Activated naive CD8-positive, alpha-beta T cell treated with anti-CD3 and anti-CD28 coated beads, Interleukin-2, amount 10 ng/mL, durations not matched to agents 7 days and 5 days (primary cell): ENCODE measurements at regions not wholly inside any gene's neighbourhood (a gene's known extent, or its start where the extent isn't known, plus 50 kb on each side); places are given as distances from the start of the nearest gene placed in this dataset.
"Not testable (repeated sequence)": the region's sequence is repeated elsewhere in the genome, so short reads cannot be mapped to it uniquely, and the experiment has no call there.

Experiments
- ATAC-seq: fragments of 150-1000 bp; cut with Tn5 transposase; one replicate; pipeline ENCODE4 v1.10.0; 2021; ENCODE audit warnings: low read depth, moderate library complexity
- POLR2A ChIA-PET: fragments of 350-600 bp; sonication (Branson Sonifier 250); formaldehyde crosslinking; loops from one replicate; lab custom pipeline; 2021; ENCODE audit warnings: antibody characterized with exemption; lab: Charles Lee
- DNase-seq: peaks from one replicate; pipeline ENCODE4 v3.0.0; 2021
- H3K27ac Mint-ChIP-seq: one replicate; pipeline ENCODE4 v1.8.0; 2022; ENCODE audit warnings: mild to moderate bottlenecking, mixed read lengths
- H3K27me3 Mint-ChIP-seq: one replicate; pipeline ENCODE4 v1.8.0; 2022; ENCODE audit warnings: mild to moderate bottlenecking, moderate library complexity, mixed read lengths
- H3K36me3 Mint-ChIP-seq: one replicate; pipeline ENCODE4 v1.8.0; 2021; ENCODE audit warnings: mild to moderate bottlenecking, mixed read lengths
- H3K4me1 Mint-ChIP-seq: one replicate; pipeline ENCODE4 v1.8.0; 2021; ENCODE audit warnings: mixed read lengths
- H3K4me3 Mint-ChIP-seq: one replicate; pipeline ENCODE4 v1.8.0; 2022; ENCODE audit warnings: mild to moderate bottlenecking, moderate library complexity, mixed read lengths
- H3K9me3 Mint-ChIP-seq: one replicate; pipeline ENCODE4 v1.8.0; 2021; ENCODE audit warnings: mixed read lengths

GRCh38 chr2:91476244-91476935 is 2784.9 kb downstream of the RPIA start:
- H3K9me3 Mint-ChIP-seq, POLR2A ChIA-PET, H3K36me3 Mint-ChIP-seq, H3K4me1 Mint-ChIP-seq, ATAC-seq, DNase-seq: not testable (repeated sequence)
- peak overlapping the region; percentile 96 for H3K27ac Mint-ChIP-seq
- peak overlapping the region; percentile 79 for H3K4me3 Mint-ChIP-seq
- H3K27me3 Mint-ChIP-seq = peaks cover 19% of the 10 kb centered on the region

GRCh38 chr2:91476936-91477246 is 2785.4 kb downstream of the RPIA start:
- not testable (repeated sequence) for H3K9me3 Mint-ChIP-seq

GRCh38 chr2:91477291-91477690 is 2785.8 kb downstream of the RPIA start:
- DNase-seq, H3K27ac Mint-ChIP-seq, H3K4me1 Mint-ChIP-seq, ATAC-seq, H3K4me3 Mint-ChIP-seq, H3K9me3 Mint-ChIP-seq, H3K36me3 Mint-ChIP-seq, POLR2A ChIA-PET: not testable (repeated sequence)
- H3K27me3 Mint-ChIP-seq = peaks cover 23% of the 10 kb centered on the region

More at GRCh38 chr2:91476936-91477246, 2785.4 kb downstream of the RPIA start:
- peak overlapping the region; percentile 79 for H3K4me3 Mint-ChIP-seq
- peak overlapping the region; percentile 96 for H3K27ac Mint-ChIP-seq
- DNase-seq, POLR2A ChIA-PET, ATAC-seq, H3K4me1 Mint-ChIP-seq, H3K36me3 Mint-ChIP-seq: not testable (repeated sequence)
- H3K27me3 Mint-ChIP-seq = peaks cover 23% of the 10 kb centered on the region

- no peak overlapping the region for H3K4me3 Mint-ChIP-seq
- DNase-seq (peak; percentile 50), ATAC-seq (no peak)
- POLR2A ChIA-PET = no interaction called here
- H3K36me3 Mint-ChIP-seq = peaks cover 4% of the 10 kb centered on the region
- peak overlapping the region; percentile 30 for H3K27ac Mint-ChIP-seq
- no peaks in the 10 kb centered on the region for H3K9me3 Mint-ChIP-seq
- H3K4me1 Mint-ChIP-seq = peaks cover 4% of the 10 kb centered on the region
- H3K27me3 Mint-ChIP-seq = peaks cover 25% of the 10 kb centered on the region
Observed at GRCh38 chr2:91477731-91478672, 2786.5 kb downstream of the RPIA start.

DNA sequence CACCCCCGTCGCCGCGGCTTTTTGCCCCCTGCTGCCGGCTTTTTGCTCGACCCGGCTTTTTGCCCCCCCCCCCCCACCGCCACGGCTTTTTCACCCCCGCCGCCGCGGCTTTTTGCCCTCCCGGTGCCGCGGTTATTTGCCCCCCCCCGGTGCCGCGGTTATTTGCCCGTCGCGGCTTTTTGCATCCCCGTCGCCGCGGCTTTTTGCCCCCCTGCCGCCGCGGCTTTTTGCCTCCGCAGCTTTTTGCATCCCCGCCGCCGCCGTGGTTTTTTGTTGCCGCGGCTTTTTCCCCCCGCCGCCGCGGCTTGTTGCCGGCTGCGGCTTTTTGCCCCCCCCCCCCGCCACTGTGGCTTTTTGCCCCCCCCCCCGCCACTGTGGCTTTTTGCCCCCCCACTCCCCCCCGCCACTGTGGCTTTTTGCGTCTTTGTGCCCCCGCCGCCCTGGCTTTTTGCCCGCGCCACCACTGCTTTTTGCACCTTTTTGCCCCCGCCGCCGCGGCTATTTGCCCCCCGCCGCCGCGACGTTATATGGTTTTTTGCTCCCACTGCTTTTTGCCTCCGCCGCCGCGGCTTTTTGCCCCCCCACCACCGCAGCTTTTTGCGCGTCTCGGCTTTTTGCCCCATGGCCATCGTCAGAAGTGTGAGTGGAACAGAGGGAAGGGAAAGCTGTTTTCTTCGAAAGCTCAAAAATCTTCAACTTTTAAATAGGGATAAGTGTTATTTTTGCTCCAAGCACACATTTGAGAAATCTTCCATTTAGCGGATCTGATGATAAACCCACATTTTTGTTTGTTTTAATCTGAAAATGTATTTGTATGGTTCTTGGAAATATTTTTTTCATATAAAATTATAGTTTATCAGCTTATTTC is 2787.6 kb downstream of the RPIA start:
- ATAC-seq, POLR2A ChIA-PET, H3K9me3 Mint-ChIP-seq, H3K4me1 Mint-ChIP-seq, H3K36me3 Mint-ChIP-seq: not testable (repeated sequence)
- peak; percentile 30 for DNase-seq
- Mint-ChIP-seq H3K4me3 (peak overlapping the region; percentile 53), H3K27ac (peak overlapping the region; percentile 78), H3K27me3 (peaks cover 25% of the 10 kb centered on the region)

GRCh38 chr2:91485226-91485625 is 2793.8 kb downstream of the RPIA start:
- H3K27ac Mint-ChIP-seq, H3K4me1 Mint-ChIP-seq, H3K36me3 Mint-ChIP-seq, POLR2A ChIA-PET, H3K4me3 Mint-ChIP-seq, DNase-seq, ATAC-seq, H3K27me3 Mint-ChIP-seq, H3K9me3 Mint-ChIP-seq: not testable (repeated sequence)

DNA sequence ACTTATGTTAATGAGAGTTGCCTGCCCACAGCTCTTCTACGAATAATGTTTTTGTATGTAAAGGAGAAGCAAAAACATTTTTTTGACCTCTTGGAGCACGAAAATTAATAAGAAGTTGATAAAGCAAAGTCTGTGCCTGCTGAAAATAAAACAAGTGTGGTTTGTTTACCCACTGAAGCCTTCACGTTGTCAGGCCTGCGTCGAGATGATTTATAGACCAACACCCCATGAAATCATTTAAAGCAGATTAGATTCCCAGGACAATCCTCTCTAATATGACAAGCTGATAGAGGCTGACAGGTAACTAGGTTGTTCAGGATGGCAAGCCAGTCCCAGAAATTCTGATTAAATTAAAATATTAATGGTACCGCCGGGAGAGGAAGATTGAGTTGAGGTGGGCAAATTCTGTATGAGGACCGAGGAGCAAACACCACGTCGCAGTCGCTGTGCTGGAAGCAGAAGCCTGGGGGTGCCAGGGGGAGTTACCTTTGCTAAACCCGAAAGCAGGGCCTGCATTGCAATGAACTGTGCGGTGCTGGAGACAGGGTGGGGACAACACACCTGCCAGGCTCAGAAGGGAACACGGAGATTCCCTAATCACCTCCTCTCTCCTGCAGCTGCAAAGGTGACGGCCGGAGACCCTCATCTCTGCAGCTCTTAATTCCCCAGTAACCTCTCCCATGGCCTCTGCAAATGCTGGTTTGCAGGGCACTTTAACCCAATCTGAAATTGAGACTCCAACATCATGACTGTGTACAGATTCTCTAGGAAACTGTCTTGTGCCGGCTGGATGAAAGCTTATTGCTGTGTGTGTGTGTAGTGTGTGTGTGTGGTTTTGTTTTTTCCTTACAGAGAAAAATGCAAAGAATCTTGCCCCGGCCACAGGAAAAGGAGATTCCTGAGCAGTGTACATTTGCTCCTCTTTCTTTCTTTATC is 2805.9 kb downstream of the RPIA start:
- H3K27me3 Mint-ChIP-seq, H3K36me3 Mint-ChIP-seq: not testable (repeated sequence)

GRCh38 chr2:91498065-91498449 is 2806.6 kb downstream of the RPIA start:
- H3K4me3 Mint-ChIP-seq, H3K36me3 Mint-ChIP-seq, H3K9me3 Mint-ChIP-seq, POLR2A ChIA-PET, ATAC-seq, H3K4me1 Mint-ChIP-seq, DNase-seq, H3K27me3 Mint-ChIP-seq, H3K27ac Mint-ChIP-seq: not testable (repeated sequence)

More for the DNA sequence above, 2805.9 kb downstream of the RPIA start:
- H3K9me3 Mint-ChIP-seq, ATAC-seq, DNase-seq, H3K4me3 Mint-ChIP-seq, POLR2A ChIA-PET, H3K27ac Mint-ChIP-seq, H3K4me1 Mint-ChIP-seq: not testable (repeated sequence)

- POLR2A ChIA-PET, H3K27ac Mint-ChIP-seq, H3K27me3 Mint-ChIP-seq, H3K4me3 Mint-ChIP-seq, H3K4me1 Mint-ChIP-seq, H3K9me3 Mint-ChIP-seq, ATAC-seq, DNase-seq, H3K36me3 Mint-ChIP-seq: not testable (repeated sequence)
Observed at GRCh38 chr2:91498513-91499250, 2807.2 kb downstream of the RPIA start.

GRCh38 chr2:91499431-91500050 is 2808.1 kb downstream of the RPIA start:
- H3K4me1 Mint-ChIP-seq, H3K27ac Mint-ChIP-seq, POLR2A ChIA-PET, H3K27me3 Mint-ChIP-seq, H3K4me3 Mint-ChIP-seq, DNase-seq, ATAC-seq, H3K36me3 Mint-ChIP-seq, H3K9me3 Mint-ChIP-seq: not testable (repeated sequence)

- H3K27me3 Mint-ChIP-seq, POLR2A ChIA-PET, H3K27ac Mint-ChIP-seq, H3K4me3 Mint-ChIP-seq, H3K36me3 Mint-ChIP-seq, H3K9me3 Mint-ChIP-seq, H3K4me1 Mint-ChIP-seq, ATAC-seq, DNase-seq: not testable (repeated sequence)
Observed at GRCh38 chr2:91500246-91500977, 2808.9 kb downstream of the RPIA start.
